IMR-90 (cell line): ENCODE measurements at regions not wholly inside any gene's neighbourhood (a gene's known extent, or its start where the extent isn't known, plus 50 kb on each side); places are given as distances from the start of the nearest gene placed in this dataset.
"Not testable (repeated sequence)": the region's sequence is repeated elsewhere in the genome, so short reads cannot be mapped to it uniquely, and the experiment has no call there.

Experiments
- ATAC-seq: fragments of 200-7000 bp; cut with Tn5 transposase; 2 replicates; pipeline ENCODE4 v1.9.1; 2020; ENCODE audit warnings: low read depth, mild to moderate bottlenecking, moderate library complexity
- BruUV-seq: library from RNA; stranded (reverse); fragments of 400-500 nt; replicated peaks from 2 replicates; lab custom pipeline; 2021; lab: Mats Ljungman, UMichigan
- CTCF ChIA-PET: fragments of 300-600 bp; formaldehyde crosslinking; extraction: SDS; loops from one replicate; lab custom pipeline; 2021; ENCODE audit warnings: antibody characterized with exemption; lab: Yijun Ruan, JAX
- POLR2A ChIA-PET: fragments of 300-600 bp; sonication (Branson Sonifier 250); formaldehyde crosslinking; loops from one replicate; lab custom pipeline; 2022; ENCODE audit warnings: antibody characterized with exemption; ENCODE audit not compliant: unreplicated experiment; lab: Charles Lee
- DNase-seq: peaks from one replicate; pipeline ENCODE4 v3.0.0; 2013
- H2AFZ ChIP-seq: replicated peaks from 2 replicates; pipeline ENCODE3; 2013; ENCODE audit warnings: low read length, mild to moderate bottlenecking; ENCODE audit not compliant: poor library complexity
- H2AK5ac ChIP-seq: 2 replicates; pipeline ENCODE4 v1.6.1; 2013; ENCODE audit warnings: low read depth, low read length, inconsistent platforms
- H2AK9ac ChIP-seq: replicated peaks from 2 replicates; pipeline ENCODE3; 2013; ENCODE audit warnings: mild to moderate bottlenecking, low read depth, low read length, moderate library complexity; ENCODE audit not compliant: poor library complexity
- H2BK120ac ChIP-seq: 2 replicates; pipeline ENCODE4 v1.6.1; 2013; ENCODE audit warnings: low read depth, low read length, inconsistent platforms
- H2BK15ac ChIP-seq: 3 replicates; pipeline ENCODE4 v1.6.1; 2013; ENCODE audit warnings: low read depth, low read length, inconsistent platforms
- H2BK20ac ChIP-seq: 2 replicates; pipeline ENCODE4 v1.6.1; 2013; ENCODE audit warnings: low read depth, mild to moderate bottlenecking, inconsistent platforms, low read length, moderate library complexity
- H2BK5ac ChIP-seq: 2 replicates; pipeline ENCODE4 v1.6.1; 2013; ENCODE audit warnings: mild to moderate bottlenecking, low read depth, low read length, inconsistent platforms; ENCODE audit not compliant: poor library complexity, severe bottlenecking
- H3K14ac ChIP-seq: replicated peaks from 2 replicates; pipeline ENCODE4 v1.6.1; 2013; ENCODE audit warnings: low read depth, low read length, inconsistent platforms
- H3K18ac ChIP-seq: 2 replicates; pipeline ENCODE4 v1.6.1; 2013; ENCODE audit warnings: low read depth, low read length, control low read depth
- H3K23ac ChIP-seq: 2 replicates; pipeline ENCODE4 v1.6.1; 2013; ENCODE audit warnings: low read depth, low read length, inconsistent platforms
- H3K27ac ChIP-seq: 2 replicates; pipeline ENCODE4 v1.5.1; 2013; ENCODE audit warnings: mild to moderate bottlenecking, control low read depth, low read length; ENCODE audit not compliant: insufficient read depth
- H3K27me3 ChIP-seq: 2 replicates; pipeline ENCODE4 v1.6.1; 2013; ENCODE audit warnings: low read length; ENCODE audit not compliant: control insufficient read depth, insufficient read depth
- H3K36me3 ChIP-seq: 2 replicates; pipeline ENCODE4 v1.6.1; 2013; ENCODE audit warnings: low read length, mixed read lengths; ENCODE audit not compliant: control insufficient read depth, insufficient read depth
- H3K4ac ChIP-seq: 2 replicates; pipeline ENCODE4 v1.6.1; 2013; ENCODE audit warnings: low read depth, low read length, inconsistent platforms
- H3K4me1 ChIP-seq: 2 replicates; pipeline ENCODE4 v1.6.1; 2013; ENCODE audit warnings: low read length, mixed read lengths; ENCODE audit not compliant: control insufficient read depth, insufficient read depth
- H3K4me2 ChIP-seq: 2 replicates; pipeline ENCODE4 v1.6.1; 2013; ENCODE audit warnings: low read depth, mild to moderate bottlenecking, control low read depth, low read length, moderate library complexity
- H3K4me3 ChIP-seq: 2 replicates; pipeline ENCODE4 v1.5.1; 2013; ENCODE audit warnings: low read depth, mild to moderate bottlenecking, control low read depth, low read length, moderate library complexity; ENCODE audit not compliant: insufficient read depth
- H3K56ac ChIP-seq: 2 replicates; pipeline ENCODE4 v1.6.1; 2013; ENCODE audit warnings: low read length, inconsistent platforms; ENCODE audit not compliant: insufficient read depth; ENCODE audit errors: extremely low read depth
- H3K79me1 ChIP-seq, 2 experiments: 2 replicates each; pipeline ENCODE4 v1.6.1; 2013; ENCODE audit warnings: low read length in 2 of 2, inconsistent platforms in 1 of 2, low read depth in 1 of 2
- H3K9ac ChIP-seq: 2 replicates; pipeline ENCODE4 v1.6.1; 2013; ENCODE audit warnings: low read depth, low read length, control low read depth
- H3K9me1 ChIP-seq: 2 replicates; pipeline ENCODE4 v1.6.1; 2013; ENCODE audit warnings: low read length, inconsistent platforms; ENCODE audit not compliant: insufficient read depth
- H3K9me3 ChIP-seq: 2 replicates; pipeline ENCODE4 v1.6.1; 2013; ENCODE audit warnings: low read length; ENCODE audit not compliant: control insufficient read depth, insufficient read depth
- H4K20me1 ChIP-seq: 2 replicates; pipeline ENCODE4 v1.6.1; 2013; ENCODE audit warnings: low read length, inconsistent platforms; ENCODE audit not compliant: insufficient read depth
- H4K5ac ChIP-seq: 2 replicates; pipeline ENCODE4 v1.6.1; 2013; ENCODE audit warnings: mild to moderate bottlenecking, low read depth, low read length, control low read depth
- H4K8ac ChIP-seq, 2 experiments: 2 replicates each; pipeline ENCODE4 v1.6.1; 2013; ENCODE audit warnings: low read depth in 2 of 2, low read length in 2 of 2, control low read depth in 1 of 2, inconsistent platforms in 1 of 2
- H4K91ac ChIP-seq: 2 replicates; pipeline ENCODE4 v1.6.1; 2013; ENCODE audit warnings: low read depth, low read length, inconsistent platforms; ENCODE audit not compliant: insufficient read depth
- WGBS, 2 experiments: methylation state at CpG; one replicate each; pipeline versions ENCODE4 v1.1.5 to v1.1.7; 2013; ENCODE audit warnings: missing lambda C conversion rate in 2 of 2; ENCODE audit not compliant: insufficient read length in 1 of 2; ENCODE audit errors: extremely low coverage in 2 of 2; 5-methylcytosine and 5-hydroxymethylcytosine counted together
- dilution Hi-C: fragments of 300-500 bp; cut with HindIII; formaldehyde crosslinking; loops from one replicate; pipeline ENCODE4 v1.14.3; 2018; ENCODE audit warnings: low sequenced_read_pairs; ENCODE audit not compliant: unreplicated experiment
- in situ Hi-C: fragments of 300-500 bp; cut with MboI; formaldehyde crosslinking; loops from 3 replicates; pipeline ENCODE4 v1.14.3; 2019; ENCODE audit warnings: low sequenced_read_pairs, inconsistent platforms, mixed read lengths
- intact Hi-C: fragments of 100-400 bp; cut with micrococcal nuclease; formaldehyde crosslinking; loops from 2 replicates; pipeline ENCODE4 v1.10.0; 2022

DNA sequence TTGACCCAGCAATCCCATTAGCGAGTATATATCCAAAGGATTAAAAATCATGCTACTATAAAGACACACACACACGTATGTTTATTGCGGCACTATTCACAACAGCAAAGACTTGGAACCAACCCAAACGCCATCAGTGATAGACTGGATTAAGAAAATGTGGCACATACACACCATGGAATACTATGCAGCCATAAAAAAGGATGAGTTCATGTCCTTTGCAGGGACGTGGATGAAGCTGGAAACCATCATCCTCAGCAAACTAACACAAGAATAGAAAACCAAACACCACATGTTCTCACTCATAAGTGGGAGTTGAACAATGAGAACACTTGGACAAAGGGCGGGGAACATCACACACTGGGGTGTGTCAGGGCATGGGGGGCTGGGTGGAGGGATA, 296.2 kb upstream of the HS6ST1 start:
- intact Hi-C loops, DNase-seq, BruUV-seq: not testable (repeated sequence)

More for the DNA sequence above, 296.2 kb upstream of the HS6ST1 start:
- H2BK5ac ChIP-seq, POLR2A ChIA-PET, H3K9ac ChIP-seq, H4K91ac ChIP-seq, H3K4me3 ChIP-seq, H2AK5ac ChIP-seq, H2AFZ ChIP-seq, H4K20me1 ChIP-seq, CTCF ChIA-PET, H3K79me1 ChIP-seq, H3K56ac ChIP-seq, H3K27ac ChIP-seq, H2AK9ac ChIP-seq, H2BK120ac ChIP-seq, H2BK15ac ChIP-seq, H3K23ac ChIP-seq, H3K27me3 ChIP-seq, H3K14ac ChIP-seq, H3K4me2 ChIP-seq, H3K18ac ChIP-seq, in situ Hi-C loops, H3K4me1 ChIP-seq, H3K4ac ChIP-seq, H3K9me3 ChIP-seq, H2BK20ac ChIP-seq, H3K36me3 ChIP-seq, H4K8ac ChIP-seq, H3K9me1 ChIP-seq, dilution Hi-C loops, H4K5ac ChIP-seq, ATAC-seq: not testable (repeated sequence)
- no CpG with 5 or more reads among the region's 6 CpGs for WGBS, 2 experiments
